Astrocyte of the cerebellum (primary cell): ENCODE measurements at regions not wholly inside any gene's neighbourhood (a gene's known extent, or its start where the extent isn't known, plus 50 kb on each side); places are given as distances from the start of the nearest gene placed in this dataset.

ENCODE experiments used
- DNase-seq: peaks from one replicate; pipeline ENCODE4 v3.0.0-alpha.2; 2011; ENCODE audit warnings: low read depth
- H3K4me3 ChIP-seq: 2 replicates; pipeline ENCODE4 v1.5.1; 2011; ENCODE audit warnings: mild to moderate bottlenecking, low read depth, low read length, moderate library complexity
- CTCF ChIP-seq: IDR thresholded peaks from 2 replicates; pipeline ENCODE4 v1.5.1; 2012; ENCODE audit warnings: low read length, low read depth, moderate library complexity, mild to moderate bottlenecking; ENCODE audit errors: missing control alignments
- in situ Hi-C: cut with HindIII; loops from 2 replicates; pipeline ENCODE4 v1.10.0; 2017; ENCODE audit warnings: low sequenced_read_pairs

GRCh38 chr12:30138483-30138882, 354.7 kb upstream of the TMTC1 start:
- DNase-seq, result no peak
- H3K4me3 ChIP-seq, result no peak overlapping the region
- in situ Hi-C loops, result no loop called here
- TF ChIP-seq CTCF, result no peak

- in situ Hi-C loops, result no loop called here
- no peak for TF ChIP-seq CTCF
- H3K4me3 ChIP-seq, result no peak overlapping the region
- no peak for DNase-seq
Measured at GRCh38 chr12:30136696-30137095, 353.0 kb upstream of the TMTC1 start.

- in situ Hi-C loops, result no loop called here
- H3K4me3 ChIP-seq, result no peak overlapping the region
- no peak for TF ChIP-seq CTCF
- DNase-seq, result no peak
Measured at GRCh38 chr12:30135776-30136175, 352.0 kb upstream of the TMTC1 start.

- TF ChIP-seq CTCF, result no peak
- no peak overlapping the region for H3K4me3 ChIP-seq
- DNase-seq, result no peak
- in situ Hi-C loops, result no loop called here
Measured at GRCh38 chr12:30134229-30134628, 350.5 kb upstream of the TMTC1 start.

GRCh38 chr12:30126944-30127343, 343.2 kb upstream of the TMTC1 start:
- no peak for TF ChIP-seq CTCF
- in situ Hi-C loops, result no loop called here
- no peak overlapping the region for H3K4me3 ChIP-seq
- DNase-seq, result no peak

- no peak for DNase-seq
- in situ Hi-C loops, result no loop called here
- H3K4me3 ChIP-seq, result no peak overlapping the region
- no peak for TF ChIP-seq CTCF
Measured at GRCh38 chr12:30120522-30120921, 336.8 kb upstream of the TMTC1 start.

- H3K4me3 ChIP-seq, result no peak overlapping the region
- TF ChIP-seq CTCF, result no peak
- in situ Hi-C loops, result no loop called here
- no peak for DNase-seq
Measured at GRCh38 chr12:30117483-30117882, 333.7 kb upstream of the TMTC1 start.
